ENCODE measurements at regions not wholly inside any gene's neighbourhood (a gene's known extent, or its start where the extent isn't known, plus 50 kb on each side); places are given as distances from the start of the nearest gene placed in this dataset.

- DNase-seq (ENCODE audit: low read depth): no peak
- in situ Hi-C loops (cut with HindIII; ENCODE audit: low pct_unique_long_range_greater_than_20kb, low sequenced_read_pairs): no loop called here
Observed at GRCh38 chr5:104699438-104699837, 1136.8 kb upstream of the NUDT12 start.

- in situ Hi-C loops (cut with HindIII; ENCODE audit: low pct_unique_long_range_greater_than_20kb, low sequenced_read_pairs): no loop called here
- DNase-seq (ENCODE audit: low read depth): no peak
Observed at GRCh38 chr5:104661256-104661655, 1098.7 kb upstream of the NUDT12 start.

GRCh38 chr5:104659497-104659896 is 1096.9 kb upstream of the NUDT12 start:
- in situ Hi-C loops (cut with HindIII; ENCODE audit: low pct_unique_long_range_greater_than_20kb, low sequenced_read_pairs): no loop called here
- no peak for DNase-seq (ENCODE audit: low read depth)

- no peak for DNase-seq (ENCODE audit: low read depth)
Observed at GRCh38 chr5:104652271-104652861, 1089.8 kb upstream of the NUDT12 start.

GRCh38 chr5:104650313-104651055 is 1087.9 kb upstream of the NUDT12 start:
- DNase-seq (ENCODE audit: low read depth): no peak
- in situ Hi-C loops (cut with HindIII; ENCODE audit: low pct_unique_long_range_greater_than_20kb, low sequenced_read_pairs): no loop called here

More at GRCh38 chr5:104652271-104652861, 1089.8 kb upstream of the NUDT12 start:
- in situ Hi-C loops (cut with HindIII; ENCODE audit: low pct_unique_long_range_greater_than_20kb, low sequenced_read_pairs): no loop called here

GRCh38 chr5:104646416-104646815 is 1083.8 kb upstream of the NUDT12 start:
- in situ Hi-C loops (cut with HindIII; ENCODE audit: low pct_unique_long_range_greater_than_20kb, low sequenced_read_pairs): no loop called here
- no peak for DNase-seq (ENCODE audit: low read depth)

- no peak for DNase-seq (ENCODE audit: low read depth)
- in situ Hi-C loops (cut with HindIII; ENCODE audit: low pct_unique_long_range_greater_than_20kb, low sequenced_read_pairs): no loop called here
Observed at GRCh38 chr5:104643320-104643719, 1080.7 kb upstream of the NUDT12 start.

- in situ Hi-C loops (cut with HindIII; ENCODE audit: low pct_unique_long_range_greater_than_20kb, low sequenced_read_pairs): no loop called here
- DNase-seq (ENCODE audit: low read depth): peak; percentile 42
Observed at GRCh38 chr5:104635227-104635626, 1072.6 kb upstream of the NUDT12 start.

GRCh38 chr5:104628911-104629310 is 1066.3 kb upstream of the NUDT12 start:
- DNase-seq (ENCODE audit: low read depth): no peak
- in situ Hi-C loops (cut with HindIII; ENCODE audit: low pct_unique_long_range_greater_than_20kb, low sequenced_read_pairs): no loop called here

GRCh38 chr5:104626122-104626521 is 1063.5 kb upstream of the NUDT12 start:
- no peak for DNase-seq (ENCODE audit: low read depth)
- in situ Hi-C loops (cut with HindIII; ENCODE audit: low pct_unique_long_range_greater_than_20kb, low sequenced_read_pairs): no loop called here

GRCh38 chr5:104612005-104612404 is 1049.4 kb upstream of the NUDT12 start:
- no peak for DNase-seq (ENCODE audit: low read depth)

GRCh38 chr5:104611135-104611767 is 1048.7 kb upstream of the NUDT12 start:
- no peak for DNase-seq (ENCODE audit: low read depth)
- in situ Hi-C loops (cut with HindIII; ENCODE audit: low pct_unique_long_range_greater_than_20kb, low sequenced_read_pairs): no loop called here

More at GRCh38 chr5:104612005-104612404, 1049.4 kb upstream of the NUDT12 start:
- in situ Hi-C loops (cut with HindIII; ENCODE audit: low pct_unique_long_range_greater_than_20kb, low sequenced_read_pairs): no loop called here

GRCh38 chr5:104606258-104606829 is 1043.8 kb upstream of the NUDT12 start:
- DNase-seq (ENCODE audit: low read depth): no peak
- in situ Hi-C loops (cut with HindIII; ENCODE audit: low pct_unique_long_range_greater_than_20kb, low sequenced_read_pairs): no loop called here

- in situ Hi-C loops (cut with HindIII; ENCODE audit: low pct_unique_long_range_greater_than_20kb, low sequenced_read_pairs): no loop called here
- no peak for DNase-seq (ENCODE audit: low read depth)
Observed at GRCh38 chr5:104599726-104600125, 1037.1 kb upstream of the NUDT12 start.

- DNase-seq (ENCODE audit: low read depth): no peak
- in situ Hi-C loops (cut with HindIII; ENCODE audit: low pct_unique_long_range_greater_than_20kb, low sequenced_read_pairs): no loop called here
Observed at GRCh38 chr5:104598285-104598684, 1035.7 kb upstream of the NUDT12 start.

- in situ Hi-C loops (cut with HindIII; ENCODE audit: low pct_unique_long_range_greater_than_20kb, low sequenced_read_pairs): no loop called here
- DNase-seq (ENCODE audit: low read depth): no peak
Observed at GRCh38 chr5:104594850-104595249, 1032.3 kb upstream of the NUDT12 start.

- no peak for DNase-seq (ENCODE audit: low read depth)
- in situ Hi-C loops (cut with HindIII; ENCODE audit: low pct_unique_long_range_greater_than_20kb, low sequenced_read_pairs): no loop called here
Observed at GRCh38 chr5:104576677-104577076, 1014.1 kb upstream of the NUDT12 start.

- no peak for DNase-seq (ENCODE audit: low read depth)
- in situ Hi-C loops (cut with HindIII; ENCODE audit: low pct_unique_long_range_greater_than_20kb, low sequenced_read_pairs): no loop called here
Observed at GRCh38 chr5:104573949-104574709, 1011.5 kb upstream of the NUDT12 start.

Data from Caki2 (cell line).